ENCODE measurements at regions not wholly inside any gene's neighbourhood (a gene's known extent, or its start where the extent isn't known, plus 50 kb on each side); places are given as distances from the start of the nearest gene placed in this dataset.

- Histone ChIP-seq H3K9me3 (no peaks in the 10 kb centered on the region), H3K27me3 (replicated peaks; ENCODE audit: insufficient read depth) (no peaks in the 10 kb centered on the region), H3K4me3 (no peak overlapping the region), H3K4me1 (replicated peaks) (no peaks in the 10 kb centered on the region), H3K36me3 (no peaks in the 10 kb centered on the region), H3K27ac (no peak overlapping the region)
- no peak for DNase-seq (ENCODE audit: low spot score)
- no peak for TF ChIP-seq POLR2AphosphoS5 (IDR thresholded peaks at IDR 0.05)
- no peak for TF ChIP-seq POLR2A (IDR thresholded peaks at IDR 0.05)
- TF ChIP-seq, protein P1, sequence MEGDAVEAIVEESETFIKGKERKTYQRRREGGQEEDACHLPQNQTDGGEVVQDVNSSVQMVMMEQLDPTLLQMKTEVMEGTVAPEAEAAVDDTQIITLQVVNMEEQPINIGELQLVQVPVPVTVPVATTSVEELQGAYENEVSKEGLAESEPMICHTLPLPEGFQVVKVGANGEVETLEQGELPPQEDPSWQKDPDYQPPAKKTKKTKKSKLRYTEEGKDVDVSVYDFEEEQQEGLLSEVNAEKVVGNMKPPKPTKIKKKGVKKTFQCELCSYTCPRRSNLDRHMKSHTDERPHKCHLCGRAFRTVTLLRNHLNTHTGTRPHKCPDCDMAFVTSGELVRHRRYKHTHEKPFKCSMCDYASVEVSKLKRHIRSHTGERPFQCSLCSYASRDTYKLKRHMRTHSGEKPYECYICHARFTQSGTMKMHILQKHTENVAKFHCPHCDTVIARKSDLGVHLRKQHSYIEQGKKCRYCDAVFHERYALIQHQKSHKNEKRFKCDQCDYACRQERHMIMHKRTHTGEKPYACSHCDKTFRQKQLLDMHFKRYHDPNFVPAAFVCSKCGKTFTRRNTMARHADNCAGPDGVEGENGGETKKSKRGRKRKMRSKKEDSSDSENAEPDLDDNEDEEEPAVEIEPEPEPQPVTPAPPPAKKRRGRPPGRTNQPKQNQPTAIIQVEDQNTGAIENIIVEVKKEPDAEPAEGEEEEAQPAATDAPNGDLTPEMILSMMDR (IDR thresholded peaks at IDR 0.05): no peak
- intact Hi-C loops (cut with DNase I): no loop called here
Observed at GRCh38 chr3:117903226-117903625, 1131.4 kb downstream of the IGSF11 start.

DNA sequence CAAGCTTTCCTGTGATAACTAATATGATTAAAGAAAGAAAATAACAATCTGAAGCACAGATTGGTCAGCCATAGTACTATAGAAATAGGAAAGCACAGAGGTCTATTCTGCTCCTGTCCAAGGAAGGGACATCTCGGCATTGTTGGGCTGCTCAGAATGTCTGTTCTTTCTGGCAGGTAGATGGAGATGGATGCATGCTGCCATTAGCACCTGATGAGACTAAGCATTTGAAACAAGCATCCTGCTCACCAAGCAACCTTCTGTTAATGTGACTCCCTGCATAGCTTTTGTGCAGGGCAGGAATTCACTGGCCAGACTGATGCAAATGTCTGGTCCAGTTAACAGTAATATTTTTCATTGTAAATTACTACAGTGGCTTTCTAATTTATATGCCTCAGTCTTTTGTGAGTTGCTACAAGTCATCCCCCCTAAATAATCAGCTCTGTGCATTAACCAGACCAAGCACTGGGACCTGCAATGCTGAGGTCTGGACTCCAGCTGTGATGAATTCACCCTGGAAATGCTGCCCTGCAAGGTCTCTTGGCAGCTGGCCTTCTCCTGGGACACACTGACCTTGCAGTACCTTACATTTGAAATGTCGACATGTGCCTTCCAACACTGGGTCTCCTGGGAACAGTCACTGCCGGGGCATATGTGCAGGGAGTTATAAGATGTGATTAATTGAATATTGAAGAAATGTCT lies 1123.7 kb downstream of the IGSF11 start:
- 73% methylated on average over 3 of the region's 3 CpGs for WGBS
- H3K4me3 ChIP-seq: no peak overlapping the region
- no peak for TF ChIP-seq POLR2AphosphoS5 (IDR thresholded peaks at IDR 0.05)
- TF ChIP-seq, protein P1 (IDR thresholded peaks at IDR 0.05): no peak
- no peak for TF ChIP-seq POLR2A (IDR thresholded peaks at IDR 0.05)
- intact Hi-C loops (cut with DNase I): no loop called here
- no peak for DNase-seq (ENCODE audit: low spot score)
- no peaks in the 10 kb centered on the region for H3K27me3 ChIP-seq (replicated peaks; ENCODE audit: insufficient read depth)
- no peaks in the 10 kb centered on the region for H3K36me3 ChIP-seq
- H3K4me1 ChIP-seq (replicated peaks): no peaks in the 10 kb centered on the region
- H3K27ac ChIP-seq: no peak overlapping the region
- no peaks in the 10 kb centered on the region for H3K9me3 ChIP-seq

- WGBS: 97% methylated on average over 2 of the region's 2 CpGs
- no peaks in the 10 kb centered on the region for H3K4me1 ChIP-seq (replicated peaks)
- TF ChIP-seq POLR2AphosphoS5 (IDR thresholded peaks at IDR 0.05) (no peak), POLR2A (IDR thresholded peaks at IDR 0.05) (no peak)
- TF ChIP-seq, protein P1 (IDR thresholded peaks at IDR 0.05): no peak
- H3K4me3 ChIP-seq: no peak overlapping the region
- H3K9me3 ChIP-seq: no peaks in the 10 kb centered on the region
- no peaks in the 10 kb centered on the region for H3K36me3 ChIP-seq
- DNase-seq (ENCODE audit: low spot score): no peak
- intact Hi-C loops (cut with DNase I): no loop called here
- H3K27me3 ChIP-seq (replicated peaks; ENCODE audit: insufficient read depth): no peaks in the 10 kb centered on the region
- H3K27ac ChIP-seq: no peak overlapping the region
Observed at GRCh38 chr3:117912352-117912751, 1122.3 kb downstream of the IGSF11 start.

GRCh38 chr3:117914540-117915100 lies 1120.0 kb downstream of the IGSF11 start:
- intact Hi-C loops (cut with DNase I): no loop called here
- H3K4me3 ChIP-seq: no peak overlapping the region
- 62% methylated on average over 8 of the region's 8 CpGs for WGBS
- H3K36me3 ChIP-seq: no peaks in the 10 kb centered on the region
- no peak for DNase-seq (ENCODE audit: low spot score)
- H3K27ac ChIP-seq: no peak overlapping the region
- no peaks in the 10 kb centered on the region for H3K9me3 ChIP-seq
- no peaks in the 10 kb centered on the region for H3K27me3 ChIP-seq (replicated peaks; ENCODE audit: insufficient read depth)
- no peaks in the 10 kb centered on the region for H3K4me1 ChIP-seq (replicated peaks)
- TF ChIP-seq POLR2A (IDR thresholded peaks at IDR 0.05) (no peak), POLR2AphosphoS5 (IDR thresholded peaks at IDR 0.05) (no peak)
- TF ChIP-seq, protein P1 (IDR thresholded peaks at IDR 0.05): no peak

DNA sequence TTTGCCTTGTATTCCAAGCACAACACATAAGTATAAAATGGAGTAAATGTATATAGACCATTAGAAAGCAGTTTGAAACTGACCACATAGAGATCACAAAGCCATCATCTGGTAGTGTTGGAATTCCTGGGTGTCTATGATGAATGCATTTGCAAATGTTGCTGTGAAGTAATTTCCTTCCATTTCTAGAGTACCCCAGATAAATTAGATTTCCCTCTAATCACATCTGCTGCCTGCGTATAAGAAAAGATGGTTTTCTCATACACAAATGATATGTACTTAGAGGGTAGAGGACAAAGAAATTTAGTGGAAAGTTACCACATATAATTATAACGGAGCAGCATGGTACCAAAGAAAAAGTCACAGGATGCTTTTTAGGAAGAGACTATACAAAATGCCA lies 1117.8 kb downstream of the IGSF11 start:
- TF ChIP-seq POLR2A (IDR thresholded peaks at IDR 0.05): no peak
- TF ChIP-seq, protein P1 (IDR thresholded peaks at IDR 0.05): no peak
- no peak for TF ChIP-seq POLR2AphosphoS5 (IDR thresholded peaks at IDR 0.05)
- Histone ChIP-seq H3K36me3 (no peaks in the 10 kb centered on the region), H3K27ac (no peak overlapping the region), H3K4me3 (no peak overlapping the region), H3K27me3 (replicated peaks; ENCODE audit: insufficient read depth) (no peaks in the 10 kb centered on the region), H3K4me1 (replicated peaks) (no peaks in the 10 kb centered on the region), H3K9me3 (no peaks in the 10 kb centered on the region)
- 94% methylated on average over 2 of the region's 2 CpGs for WGBS
- intact Hi-C loops (cut with DNase I): no loop called here
- DNase-seq (ENCODE audit: low spot score): no peak

All from prostate gland (tissue), 2 donors.